GM18861 (cell line): ENCODE measurements at regions not wholly inside any gene's neighbourhood (a gene's known extent, or its start where the extent isn't known, plus 50 kb on each side); places are given as distances from the start of the nearest gene placed in this dataset.
"Not testable (repeated sequence)": the region's sequence is repeated elsewhere in the genome, so short reads cannot be mapped to it uniquely, and the experiment has no call there.

Experiments
- ATAC-seq: cut with Tn5 transposase; IDR thresholded peaks from one replicate; pipeline ENCODE4 v1.9.1; 2021; ENCODE audit not compliant: unreplicated experiment

DNA sequence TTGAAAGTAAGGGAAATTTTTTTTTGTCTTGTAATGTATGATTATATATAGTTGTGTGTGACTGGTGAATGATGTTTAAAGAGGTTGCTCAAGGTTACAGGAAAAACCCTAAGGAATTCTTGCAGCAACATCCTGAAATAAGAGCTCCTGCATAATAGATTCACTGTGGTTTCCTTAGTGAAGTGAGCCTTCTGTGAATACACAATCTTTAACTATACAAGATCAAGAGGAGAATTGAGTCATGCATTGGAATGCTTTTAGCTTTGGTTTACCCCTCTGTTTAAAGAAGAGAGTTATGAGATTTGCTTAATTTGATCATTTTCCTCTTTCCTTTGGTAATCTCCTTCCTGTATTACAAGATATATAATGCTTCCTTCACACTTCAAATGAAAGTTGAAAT lies 141.6 kb upstream of the EYA4 start:
- ATAC-seq, result no peak

GRCh38 chr6:133100865-133101264 lies 140.3 kb upstream of the EYA4 start:
- no peak for ATAC-seq

DNA sequence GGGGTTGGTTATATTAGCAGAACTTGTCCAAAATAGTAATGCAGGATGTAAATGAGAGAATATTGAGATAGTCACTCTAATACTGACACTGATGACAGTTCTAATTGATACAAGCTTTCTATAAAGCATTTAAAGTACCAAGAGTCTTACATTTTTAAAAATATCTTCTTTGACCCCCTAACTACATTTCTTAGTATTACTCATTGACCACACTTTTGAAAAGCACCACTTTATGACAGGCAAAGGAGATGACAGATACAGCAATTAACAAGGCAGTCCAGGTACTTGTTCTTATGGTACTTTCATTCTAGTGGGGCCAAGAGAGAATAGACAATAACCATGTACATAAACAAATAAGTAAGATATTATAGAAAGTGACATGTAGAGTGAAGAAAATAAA lies 139.4 kb upstream of the EYA4 start:
- no peak for ATAC-seq

- ATAC-seq, result no peak
Measured at GRCh38 chr6:133106934-133107333, 134.2 kb upstream of the EYA4 start.

DNA sequence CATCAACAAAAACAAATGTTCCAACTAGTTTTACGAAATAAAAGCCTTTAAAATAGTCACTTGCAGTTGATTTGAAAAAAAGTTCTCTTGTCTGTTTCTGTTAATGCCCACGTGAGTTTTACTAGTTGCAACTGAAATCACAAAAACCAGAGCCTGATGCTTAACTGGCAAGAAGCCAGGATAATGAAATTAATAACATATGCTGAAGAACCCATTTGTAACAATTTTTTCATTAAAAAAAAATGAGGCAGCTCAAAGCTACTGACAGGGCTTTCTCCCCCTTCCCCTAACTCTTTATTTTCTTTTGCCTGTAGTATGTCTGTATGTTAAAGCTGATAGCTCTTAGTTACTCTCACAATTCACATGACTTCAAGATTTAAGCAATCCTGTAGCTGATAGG lies 132.7 kb upstream of the EYA4 start:
- ATAC-seq, result no peak

GRCh38 chr6:133114973-133115372 lies 126.2 kb upstream of the EYA4 start:
- ATAC-seq, result no peak

GRCh38 chr6:133115946-133116345 lies 125.2 kb upstream of the EYA4 start:
- ATAC-seq, result no peak

GRCh38 chr6:133128191-133128590 lies 113.0 kb upstream of the EYA4 start:
- ATAC-seq, result no peak

GRCh38 chr6:133129556-133129955 lies 111.6 kb upstream of the EYA4 start:
- ATAC-seq, result no peak

- no peak for ATAC-seq
Measured at GRCh38 chr6:133130863-133131262, 110.3 kb upstream of the EYA4 start.

DNA sequence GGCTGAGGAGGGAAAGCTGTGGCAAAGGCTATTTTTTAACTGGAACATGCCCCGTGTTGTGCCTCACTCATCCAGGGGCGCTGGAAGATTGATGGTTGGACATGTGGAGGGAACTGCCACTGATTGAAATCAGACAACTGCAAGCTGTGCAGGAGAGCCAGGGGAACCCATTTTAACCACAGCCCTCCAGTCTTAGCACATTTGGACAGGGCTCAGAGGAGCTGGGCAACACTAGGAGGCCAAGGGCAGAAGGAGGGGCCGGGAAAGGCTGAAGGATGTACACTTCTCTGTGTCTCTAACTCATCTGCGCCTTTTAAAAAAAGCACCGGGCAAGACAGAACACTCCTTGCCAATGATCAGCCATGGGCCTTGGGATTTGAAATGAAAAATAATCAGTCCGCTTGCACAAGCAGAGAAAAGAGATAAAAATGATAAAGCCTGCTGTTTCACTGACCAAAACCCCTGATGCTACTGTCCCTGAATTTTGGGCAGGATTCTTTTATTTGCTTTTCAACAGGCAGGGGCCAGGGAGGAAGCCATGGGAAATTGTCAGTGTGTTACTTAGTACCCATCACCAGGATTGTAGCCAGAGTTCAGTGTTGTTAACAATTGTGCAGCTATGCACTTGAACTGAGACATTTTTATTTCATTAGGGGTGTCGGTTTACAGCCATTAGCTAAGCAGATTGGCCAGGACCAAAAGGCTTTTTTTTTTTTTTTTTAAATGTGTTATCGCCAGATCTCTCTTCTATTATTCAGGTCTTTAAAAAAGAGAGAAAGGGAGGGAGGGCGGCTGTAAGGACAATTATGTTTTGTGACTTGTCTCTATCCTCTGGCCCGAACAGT lies 109.3 kb upstream of the EYA4 start:
- no peak for ATAC-seq

- no peak for ATAC-seq
Measured at GRCh38 chr6:133132466-133132971, 108.6 kb upstream of the EYA4 start.

- ATAC-seq, result no peak
Measured at GRCh38 chr6:133136177-133136880, 104.8 kb upstream of the EYA4 start.

DNA sequence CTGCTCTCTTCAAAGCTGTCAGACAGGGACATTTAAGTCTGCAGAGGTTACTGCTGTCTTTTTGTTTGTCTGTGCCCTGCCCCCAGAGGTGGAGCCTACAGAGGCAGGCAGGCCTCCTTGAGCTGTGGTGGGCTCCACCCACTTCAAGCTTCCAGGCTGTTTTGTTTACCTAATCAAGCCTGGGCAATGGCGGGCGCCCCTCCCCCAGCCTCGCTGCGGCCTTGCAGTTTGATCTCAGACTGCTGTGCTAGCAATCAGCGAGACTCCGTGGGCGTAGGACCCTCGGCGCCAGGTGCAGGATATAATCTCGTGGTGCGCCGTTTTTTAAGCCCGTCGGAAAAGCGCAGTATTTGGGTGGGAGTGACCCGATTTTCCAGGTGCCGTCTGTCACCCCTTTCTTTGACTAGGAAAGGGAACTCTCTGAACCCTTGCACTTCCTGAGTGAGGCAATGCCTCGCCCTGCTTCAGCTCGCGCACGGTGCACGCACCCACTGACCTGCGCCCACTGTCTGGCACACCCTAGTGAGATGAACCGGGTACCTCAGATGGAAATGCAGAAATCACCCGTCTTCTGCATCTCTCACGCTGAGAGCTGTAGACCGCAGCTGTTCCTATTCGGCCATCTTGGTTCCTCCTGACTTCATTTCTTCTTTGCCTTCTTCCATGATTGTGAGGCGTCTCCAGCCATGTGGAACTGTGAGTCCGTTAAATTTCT lies 93.5 kb upstream of the EYA4 start:
- not testable (repeated sequence) for ATAC-seq

DNA sequence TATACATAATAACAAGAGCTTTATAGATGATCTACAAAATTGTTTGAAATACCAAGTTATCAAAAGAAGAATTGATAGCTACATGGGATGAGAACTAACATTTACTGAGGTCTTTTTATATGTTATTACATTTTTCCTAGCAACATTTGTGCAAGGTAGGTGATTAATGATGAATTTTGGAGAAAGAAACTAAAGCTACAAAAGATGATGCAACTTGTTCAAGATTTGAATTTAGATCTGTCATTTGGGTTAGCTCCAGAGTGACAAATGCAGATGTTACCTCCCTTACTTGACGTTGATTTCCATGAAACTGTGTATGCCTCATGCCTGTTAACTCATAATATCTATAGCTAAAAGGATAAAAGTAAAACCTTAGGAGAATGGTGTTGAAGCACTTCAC lies 84.5 kb upstream of the EYA4 start:
- no peak for ATAC-seq

DNA sequence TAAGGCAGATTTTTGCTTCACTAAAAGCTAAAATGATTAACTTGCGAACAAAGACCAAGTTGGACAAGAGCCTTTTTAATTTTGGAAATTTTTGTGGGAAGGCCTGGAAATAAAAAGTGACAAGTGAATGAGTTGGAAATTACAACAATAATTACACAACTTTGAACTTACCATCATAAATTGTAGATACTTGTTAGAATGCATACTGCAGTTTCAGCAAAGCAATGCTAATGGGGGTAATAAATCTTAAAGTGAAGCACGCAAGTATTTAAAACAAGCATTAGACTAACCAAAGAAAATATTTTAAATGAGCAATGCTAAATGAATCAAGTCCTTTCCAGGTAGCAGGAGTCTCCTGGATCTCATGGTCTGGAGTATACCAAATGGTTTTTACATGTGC lies 83.2 kb upstream of the EYA4 start:
- ATAC-seq, result no peak

DNA sequence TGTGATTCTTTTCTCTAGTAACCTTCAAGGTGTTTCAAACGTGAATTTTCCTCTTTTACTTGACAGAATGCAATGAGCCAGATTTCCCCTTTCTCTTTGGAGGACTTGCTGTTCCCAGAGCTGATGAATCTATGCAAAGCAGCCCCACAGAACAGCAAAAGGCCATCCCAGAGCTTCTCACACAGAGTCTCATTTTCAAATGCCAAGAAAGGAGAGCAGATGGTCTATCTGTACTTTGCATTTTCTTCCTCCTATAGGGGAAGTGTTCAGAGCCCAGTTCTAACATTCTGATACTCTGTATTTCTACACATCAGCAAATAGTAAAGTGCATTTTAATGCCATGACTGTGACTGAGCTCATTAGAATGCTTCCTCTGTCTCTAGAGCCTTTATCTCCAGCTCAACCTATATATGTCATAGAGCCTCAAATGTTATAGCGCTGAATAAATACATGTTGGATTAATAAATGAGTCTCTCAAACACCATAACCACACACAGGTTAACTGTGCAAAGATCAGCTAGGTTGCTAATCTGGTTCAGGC lies 81.8 kb upstream of the EYA4 start:
- no peak for ATAC-seq

DNA sequence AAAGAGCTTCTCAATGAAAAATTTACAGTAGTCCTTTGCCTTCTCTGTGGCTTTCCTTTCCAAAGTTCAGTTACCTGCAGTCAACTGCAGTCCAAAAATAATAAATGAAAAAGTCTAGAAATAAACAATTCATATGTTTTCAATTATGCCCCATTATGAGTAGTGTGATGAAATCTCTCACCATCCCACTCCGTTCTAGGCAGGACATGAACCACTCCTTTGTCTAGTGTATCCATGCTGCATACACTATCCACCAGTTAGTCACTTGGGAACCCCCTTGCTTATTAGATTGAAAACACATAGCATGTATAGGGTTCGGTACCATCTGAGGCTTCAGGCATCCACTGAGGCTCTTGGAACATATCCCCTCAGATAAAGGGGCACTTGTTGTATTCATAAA lies 80.6 kb upstream of the EYA4 start:
- no peak for ATAC-seq

DNA sequence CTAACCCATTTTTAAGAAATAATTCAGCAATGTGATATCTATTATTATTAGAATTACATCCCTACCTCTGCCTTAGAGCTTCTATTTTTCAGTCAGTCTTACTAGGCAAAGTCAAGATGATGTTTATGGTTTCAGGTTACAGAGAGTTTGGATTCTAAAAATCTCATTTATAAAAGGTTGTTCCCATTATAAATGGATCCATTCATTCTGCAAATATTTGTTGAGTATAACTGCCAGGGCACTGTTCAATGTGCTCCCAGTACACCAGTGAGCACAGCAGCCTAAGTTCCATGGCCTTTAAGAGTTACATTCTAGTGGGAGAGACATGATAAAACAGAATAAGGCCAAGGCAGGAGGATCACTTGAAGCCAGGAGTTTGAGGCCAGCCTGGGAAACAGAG lies 75.9 kb upstream of the EYA4 start:
- no peak for ATAC-seq

GRCh38 chr6:133166766-133167165 lies 74.4 kb upstream of the EYA4 start:
- ATAC-seq, result no peak

GRCh38 chr6:133169901-133170300 lies 71.3 kb upstream of the EYA4 start:
- ATAC-seq, result no peak
